Breast epithelium (tissue), 3 donors: ENCODE measurements at regions not wholly inside any gene's neighbourhood (a gene's known extent, or its start where the extent isn't known, plus 50 kb on each side); places are given as distances from the start of the nearest gene placed in this dataset.

ENCODE experiments used
- CTCF ChIP-seq, 3 donors: fragments of 450-650 bp; IDR thresholded peaks; one replicate each; pipeline ENCODE4 v1.5.1; 2016 to 2017; ENCODE audit warnings: antibody characterized with exemption in 3 of 3, mild to moderate bottlenecking in 3 of 3, moderate library complexity in 3 of 3
- POLR2A ChIP-seq: fragments of 450-650 bp; IDR thresholded peaks from one replicate; pipeline ENCODE4 v1.6.1; 2016; ENCODE audit warnings: antibody characterized with exemption, mild to moderate bottlenecking, moderate library complexity
- POLR2AphosphoS5 ChIP-seq, 3 donors: sonication (generic); formaldehyde crosslinking; IDR thresholded peaks; one replicate each; pipeline ENCODE4 v1.6.1; 2017; ENCODE audit warnings: antibody characterized with exemption in 3 of 3

- TF ChIP-seq POLR2A = no peak
- TF ChIP-seq CTCF (IDR thresholded peaks at IDR 0.05) = no peak
- TF ChIP-seq POLR2AphosphoS5 (IDR thresholded peaks at IDR 0.05) = no peak
Observed at GRCh38 chr10:20381761-20382160, 515.4 kb downstream of the NEBL start.
